Kidney (tissue), 13 donors: ENCODE measurements at regions not wholly inside any gene's neighbourhood (a gene's known extent, or its start where the extent isn't known, plus 50 kb on each side); places are given as distances from the start of the nearest gene placed in this dataset.

Source experiments
- DNase-seq, 5 donors: peaks; one replicate each; pipeline ENCODE4 v3.0.0-alpha.2; 2013 to 2020
- FAIRE-seq: peaks from 2 replicates; lab custom pipeline; 2012; peaks lifted over from hg19 to GRCh38; lab: Jason Lieb, UNC
- H3K27ac ChIP-seq, 2 donors: one replicate each; pipeline ENCODE4 v1.7.0; 2013; ENCODE audit warnings: low read depth in 2 of 2, low read length in 2 of 2, inconsistent platforms in 1 of 2
- H3K27me3 ChIP-seq: one replicate; pipeline ENCODE4 v1.7.1; 2013; ENCODE audit warnings: low read length, inconsistent platforms; ENCODE audit not compliant: control insufficient read depth, insufficient read depth
- H3K36me3 ChIP-seq, 3 donors: one replicate each; pipeline versions ENCODE4 v1.7.0 to v1.7.1; 2013; ENCODE audit warnings: low read length in 3 of 3, control low read depth in 1 of 3, inconsistent platforms in 1 of 3; ENCODE audit not compliant: insufficient read depth in 3 of 3, control insufficient read depth in 2 of 3
- H3K4me1 ChIP-seq, 3 donors: one replicate each; pipeline versions ENCODE4 v1.7.0 to v1.7.1; 2013; ENCODE audit warnings: low read length in 3 of 3, inconsistent platforms in 1 of 3, low read depth in 1 of 3; ENCODE audit not compliant: control insufficient read depth in 2 of 3, insufficient read depth in 2 of 3
- H3K4me3 ChIP-seq, 3 donors: one replicate each; pipeline versions ENCODE4 v1.7.0 to v1.8.1; 2013; ENCODE audit warnings: low read length in 3 of 3, control low read depth in 1 of 3, inconsistent platforms in 1 of 3
- H3K9ac ChIP-seq, 3 donors: one replicate each; pipeline versions ENCODE4 v1.7.0 to v1.7.1; 2013; ENCODE audit warnings: low read length in 3 of 3, control low read depth in 1 of 3, inconsistent platforms in 1 of 3
- H3K9me3 ChIP-seq, 3 donors: one replicate each; pipeline versions ENCODE4 v1.7.0 to v1.7.1; 2013; ENCODE audit warnings: low read length in 3 of 3, control low read depth in 1 of 3, inconsistent platforms in 1 of 3; ENCODE audit not compliant: control insufficient read depth in 2 of 3, insufficient read depth in 1 of 3
- CTCF ChIP-seq: IDR thresholded peaks from 3 replicates; pipeline ENCODE4 v1.5.1; 2012; ENCODE audit warnings: mild to moderate bottlenecking, moderate library complexity, borderline replicate concordance; ENCODE audit not compliant: insufficient read depth; ENCODE audit errors: extremely low read depth
- intact Hi-C: fragments of 100-400 bp; cut with DNase I; formaldehyde crosslinking; loops from one replicate; pipeline ENCODE4 v1.11.1; 2022
- donor health status: control.
- donor health status: control.
- donor health status: control.
- donor health status: control.
- donor health status: control.
- donor health status: DM: yes; HTN: yes; CAD: no.
- donor health status: Normal renal cell carcinoma (clear cell type).

- DNase-seq (peak in 3 of 5 donors; percentile 27 to 69 (median 63)), FAIRE-seq (no peak)
- Histone ChIP-seq H3K27me3 (no peaks in the 10 kb centered on the region), H3K4me3 (no peak overlapping the region), H3K9ac (no peak overlapping the region), H3K36me3 (no peaks in the 10 kb centered on the region), H3K9me3 (no peaks in the 10 kb centered on the region), H3K4me1 (peaks cover 0 to 7% (median 6%) of the 10 kb centered on the region in 3 donors), H3K27ac (no peak overlapping the region)
- no peak for TF ChIP-seq CTCF
- intact Hi-C loops: no loop called here
Measured at GRCh38 chr15:95296643-95297042, 1033.9 kb upstream of the NR2F2 start.

- TF ChIP-seq CTCF: no peak
- H3K9me3 ChIP-seq: peaks cover 0 to 2% (median 0%) of the 10 kb centered on the region in 3 donors
- no peaks in the 10 kb centered on the region for H3K27me3 ChIP-seq
- H3K9ac ChIP-seq: no peak overlapping the region
- DNase-seq (no peak), FAIRE-seq (no peak)
- H3K36me3 ChIP-seq: no peaks in the 10 kb centered on the region
- peaks cover 0 to 7% (median 6%) of the 10 kb centered on the region in 3 donors for H3K4me1 ChIP-seq
- H3K4me3 ChIP-seq: no peak overlapping the region
- intact Hi-C loops: no loop called here
- no peak overlapping the region for H3K27ac ChIP-seq
Measured at GRCh38 chr15:95298729-95299128, 1031.8 kb upstream of the NR2F2 start.

GRCh38 chr15:95300958-95301357, 1029.5 kb upstream of the NR2F2 start:
- Histone ChIP-seq H3K9me3 (peaks cover 0 to 2% (median 0%) of the 10 kb centered on the region in 3 donors), H3K27me3 (no peaks in the 10 kb centered on the region), H3K36me3 (no peaks in the 10 kb centered on the region), H3K4me1 (peaks cover 0 to 9% (median 3%) of the 10 kb centered on the region in 3 donors), H3K27ac (peak overlapping the region in 1 of 2 donors; percentile 48), H3K9ac (no peak overlapping the region), H3K4me3 (no peak overlapping the region)
- FAIRE-seq (no peak), DNase-seq (no peak)
- intact Hi-C loops: loop anchor here (10.0 kb wide), 1 partner anchor 64 kb away; no protein-coding TSS in a partner anchor
- TF ChIP-seq CTCF: no peak

- no peak for DNase-seq
- H3K9me3 ChIP-seq: peaks cover 0 to 2% (median 0%) of the 10 kb centered on the region in 3 donors
- no peak overlapping the region for H3K9ac ChIP-seq
- H3K27ac ChIP-seq: no peak overlapping the region
- no peaks in the 10 kb centered on the region for H3K36me3 ChIP-seq
- intact Hi-C loops: loop anchor here (10.0 kb wide), 1 partner anchor 63 kb away; no protein-coding TSS in a partner anchor
- no peak for FAIRE-seq
- no peaks in the 10 kb centered on the region for H3K27me3 ChIP-seq
- TF ChIP-seq CTCF: no peak
- peaks cover 0 to 5% (median 0%) of the 10 kb centered on the region in 3 donors for H3K4me1 ChIP-seq
- no peak overlapping the region for H3K4me3 ChIP-seq
Measured at GRCh38 chr15:95302206-95302605, 1028.3 kb upstream of the NR2F2 start.
